Stimulated activated naive B cell treated with anti-CD40 and anti-IgM and Interleukin-4, amounts not matched to agents 10 μg/mL and 1 μg/mL and 100 μg/mL, for 72 hours (primary cell): ENCODE measurements at regions not wholly inside any gene's neighbourhood (a gene's known extent, or its start where the extent isn't known, plus 50 kb on each side); places are given as distances from the start of the nearest gene placed in this dataset.

Source experiments
- ATAC-seq, 2 donors: fragments of 150-1000 bp; cut with Tn5 transposase; replicated peaks; 2 replicates each; pipeline ENCODE4 v1.10.0; 2021; ENCODE audit warnings: moderate library complexity in 1 of 2
- DNase-seq: peaks from one replicate; pipeline ENCODE4 v3.0.0; 2021
- H3K27ac Mint-ChIP-seq: one replicate; pipeline ENCODE4 v1.8.0; 2022; ENCODE audit warnings: mild to moderate bottlenecking, mixed read lengths
- H3K27me3 Mint-ChIP-seq, 2 donors: one replicate each; pipeline ENCODE4 v1.8.0; 2022; ENCODE audit warnings: mixed read lengths in 2 of 2
- H3K36me3 Mint-ChIP-seq, 2 donors: one replicate each; pipeline ENCODE4 v1.8.0; 2022; ENCODE audit warnings: mixed read lengths in 2 of 2, mild to moderate bottlenecking in 1 of 2
- H3K4me1 Mint-ChIP-seq, 2 donors: one replicate each; pipeline ENCODE4 v1.8.0; 2022; ENCODE audit warnings: mixed read lengths in 2 of 2, mild to moderate bottlenecking in 1 of 2
- H3K4me3 Mint-ChIP-seq, 2 donors: one replicate each; pipeline ENCODE4 v1.8.0; 2022; ENCODE audit warnings: mild to moderate bottlenecking in 2 of 2, mixed read lengths in 2 of 2, moderate library complexity in 1 of 2
- H3K9me3 Mint-ChIP-seq, 2 donors: one replicate each; pipeline ENCODE4 v1.8.0; 2022; ENCODE audit warnings: mixed read lengths in 2 of 2, mild to moderate bottlenecking in 1 of 2

GRCh38 chr15:26355472-26356074 is 417.3 kb downstream of the GABRB3 start:
- Mint-ChIP-seq H3K27me3 (no peaks in the 10 kb centered on the region), H3K27ac (no peak overlapping the region), H3K4me3 (no peak overlapping the region), H3K36me3 (no peaks in the 10 kb centered on the region), H3K4me1 (no peaks in the 10 kb centered on the region), H3K9me3 (peaks cover 0 to 4% of the 10 kb centered on the region in 2 donors)
- no peak for DNase-seq
- ATAC-seq: no peak

GRCh38 chr15:26352909-26353308 is 420.0 kb downstream of the GABRB3 start:
- Mint-ChIP-seq H3K27me3 (no peaks in the 10 kb centered on the region), H3K4me3 (no peak overlapping the region), H3K36me3 (no peaks in the 10 kb centered on the region), H3K9me3 (peaks cover 9 to 11% of the 10 kb centered on the region in 2 donors), H3K4me1 (no peaks in the 10 kb centered on the region), H3K27ac (no peak overlapping the region)
- no peak for DNase-seq
- ATAC-seq: no peak

GRCh38 chr15:26352406-26352805 is 420.5 kb downstream of the GABRB3 start:
- ATAC-seq (no peak), DNase-seq (no peak)
- Mint-ChIP-seq H3K27me3 (no peaks in the 10 kb centered on the region), H3K36me3 (no peaks in the 10 kb centered on the region), H3K9me3 (peaks cover 11 to 15% of the 10 kb centered on the region in 2 donors), H3K4me1 (no peaks in the 10 kb centered on the region), H3K4me3 (no peak overlapping the region), H3K27ac (no peak overlapping the region)

GRCh38 chr15:26325495-26325894 is 447.4 kb downstream of the GABRB3 start:
- Mint-ChIP-seq H3K4me3 (no peak overlapping the region), H3K27me3 (no peaks in the 10 kb centered on the region), H3K36me3 (no peaks in the 10 kb centered on the region), H3K9me3 (no peaks in the 10 kb centered on the region), H3K27ac (no peak overlapping the region), H3K4me1 (no peaks in the 10 kb centered on the region)
- ATAC-seq (no peak), DNase-seq (no peak)

GRCh38 chr15:26323566-26323965 is 449.3 kb downstream of the GABRB3 start:
- Mint-ChIP-seq H3K36me3 (no peaks in the 10 kb centered on the region), H3K4me1 (no peaks in the 10 kb centered on the region), H3K4me3 (no peak overlapping the region), H3K27ac (no peak overlapping the region), H3K27me3 (no peaks in the 10 kb centered on the region), H3K9me3 (peaks cover 2 to 4% of the 10 kb centered on the region in 2 donors)
- no peak for DNase-seq
- no peak for ATAC-seq

GRCh38 chr15:26318689-26319088 is 454.2 kb downstream of the GABRB3 start:
- Mint-ChIP-seq H3K27ac (no peak overlapping the region), H3K4me3 (no peak overlapping the region), H3K36me3 (no peaks in the 10 kb centered on the region), H3K4me1 (no peaks in the 10 kb centered on the region), H3K27me3 (no peaks in the 10 kb centered on the region), H3K9me3 (peaks cover 4 to 5% of the 10 kb centered on the region in 2 donors)
- ATAC-seq (no peak), DNase-seq (no peak)

GRCh38 chr15:26314577-26314976 is 451.4 kb upstream of the ATP10A start:
- DNase-seq (no peak), ATAC-seq (no peak)
- Mint-ChIP-seq H3K36me3 (no peaks in the 10 kb centered on the region), H3K27ac (no peak overlapping the region), H3K27me3 (no peaks in the 10 kb centered on the region), H3K4me1 (no peaks in the 10 kb centered on the region), H3K4me3 (no peak overlapping the region), H3K9me3 (peaks cover 8% of the 10 kb centered on the region in 2 donors)

GRCh38 chr15:26311710-26312236 is 448.6 kb upstream of the ATP10A start:
- H3K4me3 Mint-ChIP-seq: no peak overlapping the region
- H3K27me3 Mint-ChIP-seq: no peaks in the 10 kb centered on the region
- H3K36me3 Mint-ChIP-seq: no peaks in the 10 kb centered on the region
- no peak overlapping the region for H3K27ac Mint-ChIP-seq
- DNase-seq (no peak), ATAC-seq (no peak)
- H3K9me3 Mint-ChIP-seq: peaks cover 17% of the 10 kb centered on the region in 2 donors
- H3K4me1 Mint-ChIP-seq: no peaks in the 10 kb centered on the region

GRCh38 chr15:26298659-26299170 is 435.6 kb upstream of the ATP10A start:
- no peak for ATAC-seq
- Mint-ChIP-seq H3K27me3 (no peaks in the 10 kb centered on the region), H3K4me3 (no peak overlapping the region), H3K36me3 (no peaks in the 10 kb centered on the region), H3K4me1 (no peaks in the 10 kb centered on the region), H3K9me3 (peaks cover 0 to 5% of the 10 kb centered on the region in 2 donors), H3K27ac (no peak overlapping the region)
- no peak for DNase-seq

- Mint-ChIP-seq H3K36me3 (no peaks in the 10 kb centered on the region), H3K4me3 (no peak overlapping the region), H3K4me1 (no peaks in the 10 kb centered on the region), H3K9me3 (peaks cover 0 to 5% of the 10 kb centered on the region in 2 donors), H3K27me3 (no peaks in the 10 kb centered on the region), H3K27ac (no peak overlapping the region)
- ATAC-seq (no peak), DNase-seq (no peak)
Measured at GRCh38 chr15:26298010-26298658, 435.0 kb upstream of the ATP10A start.

GRCh38 chr15:26295336-26296085 is 432.4 kb upstream of the ATP10A start:
- Mint-ChIP-seq H3K4me1 (no peaks in the 10 kb centered on the region), H3K36me3 (no peaks in the 10 kb centered on the region), H3K9me3 (peaks cover 4 to 7% of the 10 kb centered on the region in 2 donors), H3K27me3 (no peaks in the 10 kb centered on the region), H3K27ac (no peak overlapping the region), H3K4me3 (no peak overlapping the region)
- no peak for DNase-seq
- ATAC-seq: no peak

- H3K27me3 Mint-ChIP-seq: no peaks in the 10 kb centered on the region
Measured at GRCh38 chr15:26294059-26294689, 431.0 kb upstream of the ATP10A start.

GRCh38 chr15:26287381-26287780 is 424.3 kb upstream of the ATP10A start:
- no peak overlapping the region for H3K4me3 Mint-ChIP-seq
- H3K27ac Mint-ChIP-seq: no peak overlapping the region
- ATAC-seq (no peak), DNase-seq (no peak)
- H3K9me3 Mint-ChIP-seq: peaks cover 13 to 20% of the 10 kb centered on the region in 2 donors
- H3K36me3 Mint-ChIP-seq: peaks cover 0 to 3% of the 10 kb centered on the region in 2 donors
- no peaks in the 10 kb centered on the region for H3K27me3 Mint-ChIP-seq
- H3K4me1 Mint-ChIP-seq: no peaks in the 10 kb centered on the region

More at GRCh38 chr15:26294059-26294689, 431.0 kb upstream of the ATP10A start:
- Mint-ChIP-seq H3K27ac (no peak overlapping the region), H3K4me3 (no peak overlapping the region), H3K9me3 (peaks cover 4 to 9% of the 10 kb centered on the region in 2 donors), H3K4me1 (no peaks in the 10 kb centered on the region), H3K36me3 (no peaks in the 10 kb centered on the region)
- no peak for ATAC-seq
- no peak for DNase-seq

- DNase-seq (no peak), ATAC-seq (no peak)
- H3K27me3 Mint-ChIP-seq: no peaks in the 10 kb centered on the region
- no peak overlapping the region for H3K27ac Mint-ChIP-seq
- H3K4me3 Mint-ChIP-seq: no peak overlapping the region
- H3K36me3 Mint-ChIP-seq: no peaks in the 10 kb centered on the region
- peaks cover 3 to 11% of the 10 kb centered on the region in 2 donors for H3K9me3 Mint-ChIP-seq
- H3K4me1 Mint-ChIP-seq: no peaks in the 10 kb centered on the region
Measured at GRCh38 chr15:26280281-26280680, 417.2 kb upstream of the ATP10A start.
